ENCODE measurements at regions not wholly inside any gene's neighbourhood (a gene's known extent, or its start where the extent isn't known, plus 50 kb on each side); places are given as distances from the start of the nearest gene placed in this dataset.

DNA sequence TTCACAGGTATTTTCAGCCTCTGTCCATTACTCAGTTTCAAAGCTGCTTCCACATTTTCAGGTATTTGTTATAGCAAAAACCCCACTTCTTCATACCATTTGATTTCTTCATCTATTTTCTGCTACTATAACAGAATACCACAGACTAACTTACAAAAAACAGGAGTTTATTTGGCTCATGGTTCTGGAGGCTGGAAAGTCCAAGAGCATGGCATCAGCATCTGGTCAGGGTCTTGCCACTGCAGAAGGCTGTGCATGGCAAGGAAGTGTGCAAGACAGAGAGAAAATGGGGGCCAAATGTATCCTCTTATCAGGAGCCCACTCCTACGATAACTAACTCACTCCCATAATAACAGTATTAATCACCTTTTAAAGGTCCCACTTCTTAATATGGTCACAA, 82.8 kb upstream of the FOXA2 start:
- TF ChIP-seq EZH2phosphoT487 (IDR thresholded peaks at IDR 0.05; ENCODE audit: insufficient read depth, low read depth) (no peak), EZH2 (IDR thresholded peaks at IDR 0.05; ENCODE audit: insufficient read depth, poor library complexity, severe bottlenecking) (no peak)
